Stimulated activated naive B cell treated with anti-CD40 and anti-IgM and Interleukin-4, amounts not matched to agents 10 μg/mL and 1 μg/mL and 100 μg/mL, for 72 hours (primary cell): ENCODE measurements at regions not wholly inside any gene's neighbourhood (a gene's known extent, or its start where the extent isn't known, plus 50 kb on each side); places are given as distances from the start of the nearest gene placed in this dataset.

ENCODE experiments used
- ATAC-seq, 2 donors: fragments of 150-1000 bp; cut with Tn5 transposase; replicated peaks; 2 replicates each; pipeline ENCODE4 v1.10.0; 2021; ENCODE audit warnings: moderate library complexity in 1 of 2
- DNase-seq: peaks from one replicate; pipeline ENCODE4 v3.0.0; 2021
- H3K27ac Mint-ChIP-seq: one replicate; pipeline ENCODE4 v1.8.0; 2022; ENCODE audit warnings: mild to moderate bottlenecking, mixed read lengths
- H3K27me3 Mint-ChIP-seq, 2 donors: one replicate each; pipeline ENCODE4 v1.8.0; 2022; ENCODE audit warnings: mixed read lengths in 2 of 2
- H3K36me3 Mint-ChIP-seq, 2 donors: one replicate each; pipeline ENCODE4 v1.8.0; 2022; ENCODE audit warnings: mixed read lengths in 2 of 2, mild to moderate bottlenecking in 1 of 2
- H3K4me1 Mint-ChIP-seq, 2 donors: one replicate each; pipeline ENCODE4 v1.8.0; 2022; ENCODE audit warnings: mixed read lengths in 2 of 2, mild to moderate bottlenecking in 1 of 2
- H3K4me3 Mint-ChIP-seq, 2 donors: one replicate each; pipeline ENCODE4 v1.8.0; 2022; ENCODE audit warnings: mild to moderate bottlenecking in 2 of 2, mixed read lengths in 2 of 2, moderate library complexity in 1 of 2
- H3K9me3 Mint-ChIP-seq, 2 donors: one replicate each; pipeline ENCODE4 v1.8.0; 2022; ENCODE audit warnings: mixed read lengths in 2 of 2, mild to moderate bottlenecking in 1 of 2

GRCh38 chr4:43754566-43754965, 694.0 kb downstream of the KCTD8 start:
- H3K27me3 Mint-ChIP-seq: no peaks in the 10 kb centered on the region
- H3K9me3 Mint-ChIP-seq: no peaks in the 10 kb centered on the region
- no peak overlapping the region for H3K4me3 Mint-ChIP-seq
- ATAC-seq (no peak), DNase-seq (no peak)
- no peaks in the 10 kb centered on the region for H3K4me1 Mint-ChIP-seq
- H3K36me3 Mint-ChIP-seq: no peaks in the 10 kb centered on the region
- H3K27ac Mint-ChIP-seq: no peak overlapping the region

GRCh38 chr4:43757147-43757546, 691.5 kb downstream of the KCTD8 start:
- Mint-ChIP-seq H3K9me3 (no peaks in the 10 kb centered on the region), H3K27ac (no peak overlapping the region), H3K4me1 (no peaks in the 10 kb centered on the region), H3K27me3 (no peaks in the 10 kb centered on the region), H3K36me3 (no peaks in the 10 kb centered on the region), H3K4me3 (no peak overlapping the region)
- ATAC-seq (no peak), DNase-seq (no peak)

- Mint-ChIP-seq H3K4me1 (peaks cover 0 to 3% of the 10 kb centered on the region in 2 donors), H3K9me3 (no peaks in the 10 kb centered on the region), H3K27me3 (no peaks in the 10 kb centered on the region), H3K4me3 (no peak overlapping the region), H3K36me3 (no peaks in the 10 kb centered on the region), H3K27ac (no peak overlapping the region)
- DNase-seq: no peak
- no peak for ATAC-seq
These were observed 689.8 kb downstream of the KCTD8 start for GRCh38 chr4:43758836-43759235.

GRCh38 chr4:43763029-43763610, 685.5 kb downstream of the KCTD8 start:
- Mint-ChIP-seq H3K9me3 (peaks cover 0 to 5% of the 10 kb centered on the region in 2 donors), H3K4me1 (peaks cover 0 to 6% of the 10 kb centered on the region in 2 donors), H3K4me3 (peak overlapping the region in 1 of 2 donors; percentile 36), H3K36me3 (no peaks in the 10 kb centered on the region), H3K27me3 (no peaks in the 10 kb centered on the region), H3K27ac (no peak overlapping the region)
- ATAC-seq (peak; percentile 39 to 65), DNase-seq (no peak)

GRCh38 chr4:43765514-43765913, 683.1 kb downstream of the KCTD8 start:
- Mint-ChIP-seq H3K27ac (no peak overlapping the region), H3K4me1 (peaks cover 0 to 6% of the 10 kb centered on the region in 2 donors), H3K9me3 (peaks cover 6 to 9% of the 10 kb centered on the region in 2 donors), H3K4me3 (no peak overlapping the region), H3K27me3 (no peaks in the 10 kb centered on the region), H3K36me3 (no peaks in the 10 kb centered on the region)
- ATAC-seq (no peak), DNase-seq (no peak)

GRCh38 chr4:43766648-43767047, 682.0 kb downstream of the KCTD8 start:
- ATAC-seq: no peak
- Mint-ChIP-seq H3K27ac (no peak overlapping the region), H3K4me3 (no peak overlapping the region), H3K4me1 (peaks cover 0 to 6% of the 10 kb centered on the region in 2 donors), H3K9me3 (peaks cover 6 to 9% of the 10 kb centered on the region in 2 donors), H3K36me3 (no peaks in the 10 kb centered on the region), H3K27me3 (no peaks in the 10 kb centered on the region)
- DNase-seq: no peak

GRCh38 chr4:43776371-43776770, 672.2 kb downstream of the KCTD8 start:
- DNase-seq (no peak), ATAC-seq (no peak)
- Mint-ChIP-seq H3K9me3 (no peaks in the 10 kb centered on the region), H3K27ac (no peak overlapping the region), H3K27me3 (no peaks in the 10 kb centered on the region), H3K36me3 (no peaks in the 10 kb centered on the region), H3K4me1 (peaks cover 4 to 7% of the 10 kb centered on the region in 2 donors), H3K4me3 (no peak overlapping the region)

- DNase-seq (peak; percentile 9), ATAC-seq (peak; percentile 86 to 98)
- no peak overlapping the region for H3K4me3 Mint-ChIP-seq
- peaks cover 4 to 7% of the 10 kb centered on the region in 2 donors for H3K4me1 Mint-ChIP-seq
- no peaks in the 10 kb centered on the region for H3K27me3 Mint-ChIP-seq
- H3K9me3 Mint-ChIP-seq: no peaks in the 10 kb centered on the region
- H3K27ac Mint-ChIP-seq: peak overlapping the region; percentile 75
- H3K36me3 Mint-ChIP-seq: no peaks in the 10 kb centered on the region
These were observed 670.3 kb downstream of the KCTD8 start for GRCh38 chr4:43778187-43778915.

- Mint-ChIP-seq H3K4me3 (no peak overlapping the region), H3K27ac (no peak overlapping the region), H3K9me3 (no peaks in the 10 kb centered on the region), H3K4me1 (peaks cover 4 to 7% of the 10 kb centered on the region in 2 donors), H3K27me3 (no peaks in the 10 kb centered on the region), H3K36me3 (no peaks in the 10 kb centered on the region)
- no peak for ATAC-seq
- no peak for DNase-seq
These were observed 667.5 kb downstream of the KCTD8 start for GRCh38 chr4:43781125-43781524.

- no peak overlapping the region for H3K4me3 Mint-ChIP-seq
- H3K27me3 Mint-ChIP-seq: no peaks in the 10 kb centered on the region
- ATAC-seq: no peak
- peaks cover 4 to 7% of the 10 kb centered on the region in 2 donors for H3K4me1 Mint-ChIP-seq
- H3K9me3 Mint-ChIP-seq: no peaks in the 10 kb centered on the region
- H3K27ac Mint-ChIP-seq: no peak overlapping the region
- no peak for DNase-seq
- H3K36me3 Mint-ChIP-seq: no peaks in the 10 kb centered on the region
These were observed 666.2 kb downstream of the KCTD8 start for GRCh38 chr4:43782391-43782790.

- Mint-ChIP-seq H3K27ac (no peak overlapping the region), H3K9me3 (peaks cover 8 to 9% of the 10 kb centered on the region in 2 donors), H3K27me3 (no peaks in the 10 kb centered on the region), H3K4me3 (no peak overlapping the region), H3K4me1 (no peaks in the 10 kb centered on the region), H3K36me3 (no peaks in the 10 kb centered on the region)
- ATAC-seq: no peak
- no peak for DNase-seq
These were observed 632.5 kb downstream of the KCTD8 start for GRCh38 chr4:43816116-43816515.

- H3K27ac Mint-ChIP-seq: no peak overlapping the region
- peaks cover 14 to 15% of the 10 kb centered on the region in 2 donors for H3K9me3 Mint-ChIP-seq
- no peaks in the 10 kb centered on the region for H3K36me3 Mint-ChIP-seq
- H3K27me3 Mint-ChIP-seq: no peaks in the 10 kb centered on the region
- H3K4me1 Mint-ChIP-seq: no peaks in the 10 kb centered on the region
- no peak for ATAC-seq
- H3K4me3 Mint-ChIP-seq: no peak overlapping the region
- no peak for DNase-seq
These were observed 626.0 kb downstream of the KCTD8 start for GRCh38 chr4:43822621-43823020.

- Mint-ChIP-seq H3K27me3 (no peaks in the 10 kb centered on the region), H3K4me1 (no peaks in the 10 kb centered on the region), H3K4me3 (no peak overlapping the region), H3K9me3 (no peaks in the 10 kb centered on the region), H3K36me3 (no peaks in the 10 kb centered on the region), H3K27ac (no peak overlapping the region)
- ATAC-seq (no peak), DNase-seq (no peak)
These were observed 612.7 kb downstream of the KCTD8 start for GRCh38 chr4:43835869-43836268.

GRCh38 chr4:43837171-43837570, 611.4 kb downstream of the KCTD8 start:
- no peak overlapping the region for H3K27ac Mint-ChIP-seq
- H3K9me3 Mint-ChIP-seq: no peaks in the 10 kb centered on the region
- DNase-seq (no peak), ATAC-seq (no peak)
- no peak overlapping the region for H3K4me3 Mint-ChIP-seq
- no peaks in the 10 kb centered on the region for H3K36me3 Mint-ChIP-seq
- H3K4me1 Mint-ChIP-seq: no peaks in the 10 kb centered on the region
- no peaks in the 10 kb centered on the region for H3K27me3 Mint-ChIP-seq

GRCh38 chr4:43837604-43838003, 611.0 kb downstream of the KCTD8 start:
- Mint-ChIP-seq H3K9me3 (no peaks in the 10 kb centered on the region), H3K27me3 (no peaks in the 10 kb centered on the region), H3K4me1 (no peaks in the 10 kb centered on the region), H3K4me3 (no peak overlapping the region), H3K36me3 (no peaks in the 10 kb centered on the region), H3K27ac (no peak overlapping the region)
- ATAC-seq (no peak), DNase-seq (no peak)
